ENCODE measurements at regions not wholly inside any gene's neighbourhood (a gene's known extent, or its start where the extent isn't known, plus 50 kb on each side); places are given as distances from the start of the nearest gene placed in this dataset.
"Not testable (repeated sequence)": the region's sequence is repeated elsewhere in the genome, so short reads cannot be mapped to it uniquely, and the experiment has no call there.

GRCh38 chr6:76862936-76863335 lies 600.4 kb downstream of the HTR1B start:
- Histone ChIP-seq H3K4me1 (peaks cover 0 to 7% of the 10 kb centered on the region in 2 donors), H3K36me3 (no peaks in the 10 kb centered on the region), H3K27me3 (no peaks in the 10 kb centered on the region), H3K4me3 (no peak overlapping the region), H3K9me3 (no peaks in the 10 kb centered on the region), H3K27ac (no peak overlapping the region)
- no peak for DNase-seq (ENCODE audit: low spot score in 2 of 2)
- TF ChIP-seq CTCF (IDR thresholded peaks at IDR 0.05), result no peak
- intact Hi-C loops (cut with DNase I), result no loop called here

GRCh38 chr6:76861403-76861802 lies 601.9 kb downstream of the HTR1B start:
- intact Hi-C loops (cut with DNase I), result no loop called here
- H3K9me3 ChIP-seq, result no peaks in the 10 kb centered on the region
- no peak for TF ChIP-seq CTCF (IDR thresholded peaks at IDR 0.05)
- no peak for DNase-seq (ENCODE audit: low spot score in 2 of 2)
- H3K4me1 ChIP-seq, result peaks cover 0 to 3% of the 10 kb centered on the region in 2 donors
- H3K36me3 ChIP-seq, result no peaks in the 10 kb centered on the region
- no peak overlapping the region for H3K27ac ChIP-seq
- H3K27me3 ChIP-seq, result no peaks in the 10 kb centered on the region
- no peak overlapping the region for H3K4me3 ChIP-seq

- Histone ChIP-seq H3K36me3 (no peaks in the 10 kb centered on the region), H3K27ac (no peak overlapping the region), H3K27me3 (no peaks in the 10 kb centered on the region), H3K9me3 (no peaks in the 10 kb centered on the region), H3K4me1 (no peaks in the 10 kb centered on the region), H3K4me3 (no peak overlapping the region)
- no peak for TF ChIP-seq CTCF (IDR thresholded peaks at IDR 0.05)
- DNase-seq (ENCODE audit: low spot score in 2 of 2), result no peak
- intact Hi-C loops (cut with DNase I), result no loop called here
Observed at GRCh38 chr6:76856065-76856464, 607.2 kb downstream of the HTR1B start.

- Histone ChIP-seq H3K4me3 (no peak overlapping the region), H3K4me1 (no peaks in the 10 kb centered on the region), H3K36me3 (no peaks in the 10 kb centered on the region), H3K27ac (no peak overlapping the region), H3K9me3 (no peaks in the 10 kb centered on the region), H3K27me3 (no peaks in the 10 kb centered on the region)
- no peak for DNase-seq (ENCODE audit: low spot score in 2 of 2)
- intact Hi-C loops (cut with DNase I), result no loop called here
- no peak for TF ChIP-seq CTCF (IDR thresholded peaks at IDR 0.05)
Observed at GRCh38 chr6:76852776-76853175, 610.5 kb downstream of the HTR1B start.

GRCh38 chr6:76849274-76849970 lies 613.9 kb downstream of the HTR1B start:
- DNase-seq (ENCODE audit: low spot score in 2 of 2); intact Hi-C loops (cut with DNase I); H3K4me3 ChIP-seq; H3K27me3 ChIP-seq; H3K27ac ChIP-seq; H3K4me1 ChIP-seq; H3K36me3 ChIP-seq; H3K9me3 ChIP-seq: not testable (repeated sequence)

- Histone ChIP-seq H3K4me3 (no peak overlapping the region), H3K27ac (no peak overlapping the region), H3K9me3 (peaks cover 0 to 3% of the 10 kb centered on the region in 2 donors), H3K27me3 (no peaks in the 10 kb centered on the region), H3K4me1 (peaks cover 0 to 5% of the 10 kb centered on the region in 2 donors), H3K36me3 (no peaks in the 10 kb centered on the region)
- intact Hi-C loops (cut with DNase I), result no loop called here
- no peak for DNase-seq (ENCODE audit: low spot score in 2 of 2)
- no peak for TF ChIP-seq CTCF (IDR thresholded peaks at IDR 0.05)
Observed at GRCh38 chr6:76843054-76843822, 620.1 kb downstream of the HTR1B start.
